22Rv1 (cell line): ENCODE measurements at regions not wholly inside any gene's neighbourhood (a gene's known extent, or its start where the extent isn't known, plus 50 kb on each side); places are given as distances from the start of the nearest gene placed in this dataset.

Experiments used
- ZFX ChIP-seq: fragments of 450-650 bp; IDR thresholded peaks from 2 replicates; pipeline ENCODE4 v1.6.1; 2017; ENCODE audit warnings: antibody characterized with exemption, borderline replicate concordance
- TF ChIP-seq, protein P1 (sequence below): fragments of 450-650 bp; IDR thresholded peaks from 2 replicates; pipeline ENCODE4 v1.5.1; 2017; ENCODE audit warnings: mild to moderate bottlenecking

GRCh38 chr3:152589644-152590043 lies 245.3 kb upstream of the P2RY1 start:
- TF ChIP-seq, protein P1, sequence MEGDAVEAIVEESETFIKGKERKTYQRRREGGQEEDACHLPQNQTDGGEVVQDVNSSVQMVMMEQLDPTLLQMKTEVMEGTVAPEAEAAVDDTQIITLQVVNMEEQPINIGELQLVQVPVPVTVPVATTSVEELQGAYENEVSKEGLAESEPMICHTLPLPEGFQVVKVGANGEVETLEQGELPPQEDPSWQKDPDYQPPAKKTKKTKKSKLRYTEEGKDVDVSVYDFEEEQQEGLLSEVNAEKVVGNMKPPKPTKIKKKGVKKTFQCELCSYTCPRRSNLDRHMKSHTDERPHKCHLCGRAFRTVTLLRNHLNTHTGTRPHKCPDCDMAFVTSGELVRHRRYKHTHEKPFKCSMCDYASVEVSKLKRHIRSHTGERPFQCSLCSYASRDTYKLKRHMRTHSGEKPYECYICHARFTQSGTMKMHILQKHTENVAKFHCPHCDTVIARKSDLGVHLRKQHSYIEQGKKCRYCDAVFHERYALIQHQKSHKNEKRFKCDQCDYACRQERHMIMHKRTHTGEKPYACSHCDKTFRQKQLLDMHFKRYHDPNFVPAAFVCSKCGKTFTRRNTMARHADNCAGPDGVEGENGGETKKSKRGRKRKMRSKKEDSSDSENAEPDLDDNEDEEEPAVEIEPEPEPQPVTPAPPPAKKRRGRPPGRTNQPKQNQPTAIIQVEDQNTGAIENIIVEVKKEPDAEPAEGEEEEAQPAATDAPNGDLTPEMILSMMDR = no peak
- TF ChIP-seq ZFX = no peak
